HG03432 (cell line): ENCODE measurements at regions not wholly inside any gene's neighbourhood (a gene's known extent, or its start where the extent isn't known, plus 50 kb on each side); places are given as distances from the start of the nearest gene placed in this dataset.
"Not testable (repeated sequence)": the region's sequence is repeated elsewhere in the genome, so short reads cannot be mapped to it uniquely, and the experiment has no call there.

Experiments
- ATAC-seq: cut with Tn5 transposase; IDR thresholded peaks from one replicate; pipeline ENCODE4 v1.9.1; 2021; ENCODE audit warnings: mild to moderate bottlenecking, moderate library complexity; ENCODE audit not compliant: unreplicated experiment

- no peak for ATAC-seq
Measured at GRCh38 chr11:106276859-106277436, 199.5 kb downstream of the AASDHPPT start.

- no peak for ATAC-seq
Measured at GRCh38 chr11:106277484-106277883, 200.0 kb downstream of the AASDHPPT start.

- ATAC-seq = no peak
Measured at GRCh38 chr11:106278391-106278790, 200.9 kb downstream of the AASDHPPT start.

GRCh38 chr11:106280036-106280435 lies 202.6 kb downstream of the AASDHPPT start:
- no peak for ATAC-seq

GRCh38 chr11:106281455-106282173 lies 204.2 kb downstream of the AASDHPPT start:
- ATAC-seq = no peak

- no peak for ATAC-seq
Measured at GRCh38 chr11:106286881-106287504, 209.5 kb downstream of the AASDHPPT start.

- no peak for ATAC-seq
Measured at GRCh38 chr11:106288057-106288456, 210.6 kb downstream of the AASDHPPT start.

GRCh38 chr11:106288822-106289387 lies 211.4 kb downstream of the AASDHPPT start:
- no peak for ATAC-seq

GRCh38 chr11:106292526-106292925 lies 215.1 kb downstream of the AASDHPPT start:
- no peak for ATAC-seq

- ATAC-seq = no peak
Measured at GRCh38 chr11:106295974-106296373, 218.5 kb downstream of the AASDHPPT start.

GRCh38 chr11:106302416-106302815 lies 225.0 kb downstream of the AASDHPPT start:
- ATAC-seq = no peak

GRCh38 chr11:106304274-106304673 lies 226.8 kb downstream of the AASDHPPT start:
- ATAC-seq = no peak

- no peak for ATAC-seq
Measured at GRCh38 chr11:106305458-106305857, 228.0 kb downstream of the AASDHPPT start.

- ATAC-seq = no peak
Measured at GRCh38 chr11:106306942-106307341, 229.5 kb downstream of the AASDHPPT start.

GRCh38 chr11:106309070-106309684 lies 231.7 kb downstream of the AASDHPPT start:
- no peak for ATAC-seq

- no peak for ATAC-seq
Measured at GRCh38 chr11:106311531-106312230, 234.2 kb downstream of the AASDHPPT start.

- ATAC-seq = not testable (repeated sequence)
Measured at GRCh38 chr11:106317208-106317773, 239.8 kb downstream of the AASDHPPT start.

- no peak for ATAC-seq
Measured at GRCh38 chr11:106321601-106322000, 244.1 kb downstream of the AASDHPPT start.

- no peak for ATAC-seq
Measured at GRCh38 chr11:106322106-106322505, 244.6 kb downstream of the AASDHPPT start.

- no peak for ATAC-seq
Measured at GRCh38 chr11:106326087-106326486, 248.6 kb downstream of the AASDHPPT start.
